Lung (tissue), 11 donors: ENCODE measurements at regions not wholly inside any gene's neighbourhood (a gene's known extent, or its start where the extent isn't known, plus 50 kb on each side); places are given as distances from the start of the nearest gene placed in this dataset.

Experiments used
- ATAC-seq: fragments of 200-7000 bp; cut with Tn5 transposase; one replicate; pipeline ENCODE4 v1.9.1; 2020; ENCODE audit warnings: moderate number of reproducible peaks; ENCODE audit not compliant: insufficient read depth, low FRiP score
- DNase-seq, 3 donors: peaks; one replicate each; pipeline ENCODE4 v3.0.0-alpha.2; 2013 to 2017
- H3K27ac ChIP-seq, 2 donors: one replicate each; pipeline ENCODE4 v1.5.1; 2013; ENCODE audit warnings: mild to moderate bottlenecking in 2 of 2, moderate library complexity in 2 of 2, control low read depth in 1 of 2, inconsistent platforms in 1 of 2, low read depth in 1 of 2, low read length in 1 of 2
- H3K27me3 ChIP-seq, 3 donors: one replicate each; pipeline ENCODE4 v1.5.1; 2013; ENCODE audit warnings: low read length in 2 of 3; ENCODE audit not compliant: control insufficient read depth in 3 of 3, insufficient read depth in 3 of 3
- H3K36me3 ChIP-seq, 4 donors: one replicate each; pipeline ENCODE4 v1.5.1; 2013; ENCODE audit warnings: low read length in 4 of 4, mild to moderate bottlenecking in 1 of 4, moderate library complexity in 1 of 4; ENCODE audit not compliant: control insufficient read depth in 4 of 4, insufficient read depth in 4 of 4
- H3K4me1 ChIP-seq, 5 donors: one replicate each; pipeline ENCODE4 v1.5.1; 2013; ENCODE audit warnings: low read length in 5 of 5, mild to moderate bottlenecking in 2 of 5, moderate library complexity in 1 of 5; ENCODE audit not compliant: control insufficient read depth in 5 of 5, insufficient read depth in 5 of 5
- H3K4me3 ChIP-seq: one replicate; pipeline ENCODE4 v1.5.1; 2013; ENCODE audit warnings: mild to moderate bottlenecking, control low read depth, moderate library complexity
- H3K9ac ChIP-seq, 2 donors: one replicate each; pipeline ENCODE4 v1.5.1; 2013; ENCODE audit warnings: low read length in 2 of 2, control low read depth in 1 of 2; ENCODE audit not compliant: insufficient read depth in 1 of 2
- H3K9me3 ChIP-seq, 4 donors: one replicate each; pipeline ENCODE4 v1.5.1; 2013; ENCODE audit warnings: low read length in 3 of 4, mild to moderate bottlenecking in 1 of 4, moderate library complexity in 1 of 4; ENCODE audit not compliant: control insufficient read depth in 4 of 4, insufficient read depth in 3 of 4
- WGBS, 2 donors: extraction: QIAGEN DNeasy Blood & Tissue Kit; methylation state at CpG; one replicate each; pipeline ENCODE4 v1.1.7; 2013; 5-methylcytosine and 5-hydroxymethylcytosine counted together
- TF ChIP-seq, protein P1 (sequence below): IDR thresholded peaks from 2 replicates; pipeline ENCODE4 v1.5.1; 2012; ENCODE audit warnings: mild to moderate bottlenecking; ENCODE audit errors: control extremely low read depth, extremely low read depth
- donor health status: control.
- donor health status: control.
- donor health status: Bipolar disorder and iron deficiency.
- donor health status: healthy.
- donor health status: DM: yes; HTN: yes; CAD: no.

DNA sequence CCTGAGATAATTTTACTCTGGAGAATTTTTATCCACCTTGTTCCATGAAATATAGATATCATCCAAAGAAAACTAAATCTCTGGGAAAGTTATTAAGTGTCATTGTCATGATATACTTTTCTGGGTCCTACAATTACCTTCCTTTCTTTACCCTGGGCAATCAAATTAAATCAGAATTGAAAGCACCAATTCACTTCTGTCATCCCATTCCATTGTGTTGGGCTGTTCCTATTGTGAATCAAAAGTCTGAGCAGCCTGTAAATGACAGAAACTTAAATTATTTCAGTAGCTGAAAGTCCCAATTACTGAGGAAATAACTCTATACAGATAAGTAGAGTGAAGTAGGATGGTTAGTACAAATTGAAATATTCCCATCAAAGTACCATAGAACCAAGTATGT, 1284.2 kb downstream of the EFNB2 start:
- Histone ChIP-seq H3K4me3 (no peak overlapping the region), H3K4me1 (no peaks in the 10 kb centered on the region), H3K9ac (no peak overlapping the region), H3K9me3 (no peaks in the 10 kb centered on the region), H3K27me3 (no peaks in the 10 kb centered on the region), H3K27ac (no peak overlapping the region), H3K36me3 (no peaks in the 10 kb centered on the region)
- ATAC-seq: no peak
- TF ChIP-seq, protein P1, sequence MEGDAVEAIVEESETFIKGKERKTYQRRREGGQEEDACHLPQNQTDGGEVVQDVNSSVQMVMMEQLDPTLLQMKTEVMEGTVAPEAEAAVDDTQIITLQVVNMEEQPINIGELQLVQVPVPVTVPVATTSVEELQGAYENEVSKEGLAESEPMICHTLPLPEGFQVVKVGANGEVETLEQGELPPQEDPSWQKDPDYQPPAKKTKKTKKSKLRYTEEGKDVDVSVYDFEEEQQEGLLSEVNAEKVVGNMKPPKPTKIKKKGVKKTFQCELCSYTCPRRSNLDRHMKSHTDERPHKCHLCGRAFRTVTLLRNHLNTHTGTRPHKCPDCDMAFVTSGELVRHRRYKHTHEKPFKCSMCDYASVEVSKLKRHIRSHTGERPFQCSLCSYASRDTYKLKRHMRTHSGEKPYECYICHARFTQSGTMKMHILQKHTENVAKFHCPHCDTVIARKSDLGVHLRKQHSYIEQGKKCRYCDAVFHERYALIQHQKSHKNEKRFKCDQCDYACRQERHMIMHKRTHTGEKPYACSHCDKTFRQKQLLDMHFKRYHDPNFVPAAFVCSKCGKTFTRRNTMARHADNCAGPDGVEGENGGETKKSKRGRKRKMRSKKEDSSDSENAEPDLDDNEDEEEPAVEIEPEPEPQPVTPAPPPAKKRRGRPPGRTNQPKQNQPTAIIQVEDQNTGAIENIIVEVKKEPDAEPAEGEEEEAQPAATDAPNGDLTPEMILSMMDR: no peak
- no peak for DNase-seq

DNA sequence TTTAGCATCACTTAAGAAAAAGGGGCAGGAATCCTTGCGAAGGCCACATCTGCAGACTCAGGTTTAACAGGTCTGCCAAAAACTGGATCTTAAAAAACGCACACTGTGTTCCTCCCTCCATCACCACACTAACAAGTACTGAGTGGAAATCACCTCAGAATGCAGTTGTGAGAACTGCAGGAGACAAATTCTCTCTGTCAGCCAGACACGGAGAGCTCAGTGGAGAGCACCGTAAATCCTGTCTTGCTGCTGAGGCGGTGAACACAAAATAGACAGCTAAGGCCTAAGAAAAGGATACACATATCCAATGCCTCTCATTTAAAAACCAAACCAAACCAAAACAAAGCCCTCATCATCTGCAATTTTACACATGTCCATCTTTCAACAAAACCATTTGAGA, 1287.6 kb downstream of the EFNB2 start:
- DNase-seq: no peak

DNA sequence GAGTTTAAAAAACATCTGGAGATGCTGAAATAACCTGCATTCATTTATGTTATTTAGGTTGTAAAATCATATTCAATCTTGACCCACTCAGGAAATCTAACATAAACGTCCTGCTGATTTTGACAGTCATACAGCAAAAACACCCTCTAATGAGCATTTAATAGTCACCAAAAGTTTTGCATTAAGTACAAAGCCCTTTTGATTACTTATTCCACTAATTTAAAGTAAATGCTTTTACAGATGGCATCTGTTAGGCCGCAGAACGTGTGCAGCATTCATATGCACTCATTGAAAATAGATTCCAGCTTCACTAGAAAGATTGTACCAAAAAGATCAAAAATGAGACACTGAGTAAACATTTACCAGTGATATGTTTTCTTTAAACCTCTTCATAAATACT, 1295.1 kb downstream of the EFNB2 start:
- no peak overlapping the region for H3K4me3 ChIP-seq
- TF ChIP-seq, protein P1: no peak
- H3K27me3 ChIP-seq: no peaks in the 10 kb centered on the region
- ATAC-seq: no peak
- no peaks in the 10 kb centered on the region for H3K36me3 ChIP-seq
- peaks cover 0 to 3% (median 0%) of the 10 kb centered on the region in 4 donors for H3K9me3 ChIP-seq
- 53 to 73% methylated on average over 3 of the region's 3 CpGs for WGBS, 2 donors
- H3K9ac ChIP-seq: no peak overlapping the region
- peaks cover 0 to 5% (median 0%) of the 10 kb centered on the region in 5 donors for H3K4me1 ChIP-seq
- no peak overlapping the region for H3K27ac ChIP-seq
- DNase-seq: peak in 2 of 3 donors; percentile 28 to 34

More for the DNA sequence above, 1287.6 kb downstream of the EFNB2 start:
- H3K27me3 ChIP-seq: no peaks in the 10 kb centered on the region
- no peak overlapping the region for H3K9ac ChIP-seq
- WGBS, 2 donors: 89 to 91% methylated on average over 5 of the region's 5 CpGs
- peaks cover 0 to 2% (median 0%) of the 10 kb centered on the region in 4 donors for H3K9me3 ChIP-seq
- no peaks in the 10 kb centered on the region for H3K4me1 ChIP-seq
- no peak overlapping the region for H3K4me3 ChIP-seq
- no peaks in the 10 kb centered on the region for H3K36me3 ChIP-seq
- no peak overlapping the region for H3K27ac ChIP-seq
- TF ChIP-seq, protein P1: no peak
- ATAC-seq: no peak

DNA sequence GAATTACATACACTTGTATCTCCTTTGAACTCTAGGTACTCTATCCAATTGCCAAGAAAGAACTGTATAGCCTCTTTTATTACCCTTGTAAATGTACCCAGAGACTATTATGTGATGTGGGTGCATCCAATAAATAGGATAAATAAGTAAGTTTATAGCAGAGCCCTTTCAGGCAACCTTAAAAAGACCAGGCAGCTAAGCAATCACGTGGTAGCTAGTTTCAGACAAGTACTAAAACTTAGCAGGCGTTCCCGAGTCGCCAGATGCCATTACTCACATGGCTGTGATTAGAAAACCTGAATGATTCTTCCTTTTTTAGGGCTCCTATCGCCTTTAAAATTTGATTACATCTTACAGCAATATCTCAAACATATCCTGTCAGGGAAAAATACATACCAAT, 1303.0 kb downstream of the EFNB2 start:
- no peak overlapping the region for H3K4me3 ChIP-seq
- ATAC-seq: no peak
- no peaks in the 10 kb centered on the region for H3K27me3 ChIP-seq
- TF ChIP-seq, protein P1: no peak
- no peak for DNase-seq
- peaks cover 0 to 3% (median 0%) of the 10 kb centered on the region in 5 donors for H3K4me1 ChIP-seq
- H3K27ac ChIP-seq: no peak overlapping the region
- WGBS, 2 donors: 73 to 82% methylated on average over 5 of the region's 5 CpGs
- peaks cover 0 to 3% (median under 1%) of the 10 kb centered on the region in 4 donors for H3K9me3 ChIP-seq
- H3K36me3 ChIP-seq: no peaks in the 10 kb centered on the region
- no peak overlapping the region for H3K9ac ChIP-seq
